PC-9 (cell line): ENCODE measurements at regions not wholly inside any gene's neighbourhood (a gene's known extent, or its start where the extent isn't known, plus 50 kb on each side); places are given as distances from the start of the nearest gene placed in this dataset.

ENCODE experiments used
- CTCF ChIP-seq: fragments of 200-600 bp; sonication (generic); conservative IDR thresholded peaks from 2 replicates; pipeline ENCODE4 v1.6.1; 2017; ENCODE audit warnings: mixed run types, antibody characterized with exemption, mild to moderate bottlenecking, moderate library complexity
- EZH2 ChIP-seq: fragments of 200-600 bp; sonication (generic); IDR thresholded peaks from 2 replicates; pipeline ENCODE4 v1.8.0; 2017; ENCODE audit warnings: antibody characterized with exemption, low read depth

- TF ChIP-seq CTCF (no peak), EZH2 (no peak)
Observed at GRCh38 chr12:42798811-42799438, 209.4 kb upstream of the PRICKLE1 start.
